ENCODE measurements at regions not wholly inside any gene's neighbourhood (a gene's known extent, or its start where the extent isn't known, plus 50 kb on each side); places are given as distances from the start of the nearest gene placed in this dataset.

GRCh38 chr2:67489396-67489795, 92.3 kb downstream of the ETAA1 start (continued):
- TF ChIP-seq HSF1 (IDR thresholded peaks at IDR 0.05; ENCODE audit: low read depth, low read length): no peak
- TF ChIP-seq NFYA (IDR thresholded peaks at IDR 0.05; ENCODE audit: borderline replicate concordance, low read depth, low read length): no peak
- TF ChIP-seq MYC (IDR thresholded peaks at IDR 0.05; ENCODE audit: insufficient read depth, insufficient read length, insufficient replicate concordance, low read length, severe bottlenecking): no peak

GRCh38 chr2:67498931-67499330, 101.8 kb downstream of the ETAA1 start:
- WGBS (ENCODE audit: insufficient coverage, insufficient replicate concordance, low lambda C conversion rate, missing lambda C conversion rate): 0% methylated on average over 1 of the region's 1 CpG
- Histone ChIP-seq H3K36me3 (ENCODE audit: control insufficient read depth in 2 of 2, insufficient read depth in 2 of 2, low read length in 1 of 2) (no peaks in the 10 kb centered on the region), H3K27ac (ENCODE audit: control insufficient read depth, insufficient read depth) (no peak overlapping the region), H3K9me3 (replicated peaks; ENCODE audit: control insufficient read depth, insufficient read depth, low read length) (no peaks in the 10 kb centered on the region), H4K20me1 (ENCODE audit: control insufficient read depth, insufficient read depth) (no peaks in the 10 kb centered on the region), H3K4me1 (ENCODE audit: control insufficient read depth, insufficient read depth, low read length) (no peaks in the 10 kb centered on the region), H2AFZ (ENCODE audit: control insufficient read depth, low read depth, low read length) (no peak overlapping the region), H3K9ac (ENCODE audit: control insufficient read depth, insufficient read depth, low read length) (no peak overlapping the region), H3K27me3 (replicated peaks in 1 of 2; ENCODE audit: control insufficient read depth in 2 of 2, insufficient read depth in 2 of 2, low read length in 1 of 2) (no peaks in the 10 kb centered on the region; a peak in 2 of 4 replicates), H3K4me2 (ENCODE audit: control insufficient read depth, insufficient read depth) (no peak overlapping the region), H3K79me2 (ENCODE audit: control insufficient read depth, insufficient read depth, low read length) (no peaks in the 10 kb centered on the region), H3K4me3 (no peak overlapping the region)
- TF ChIP-seq ZBTB33 (IDR thresholded peaks at IDR 0.05) (no peak), PAX8 (IDR thresholded peaks at IDR 0.05) (no peak), FOS (IDR thresholded peaks at IDR 0.05; ENCODE audit: borderline replicate concordance, extremely low read depth, insufficient read length) (no peak), SKIL (IDR thresholded peaks at IDR 0.05; ENCODE audit: low read depth, poor library complexity, severe bottlenecking) (no peak), CHD2 (IDR thresholded peaks at IDR 0.05; ENCODE audit: borderline replicate concordance, low read depth, low read length) (no peak)
- DNase-seq (ENCODE audit: low read depth, low spot score) (no peak), ATAC-seq (no peak), FAIRE-seq (no peak)
- ChIA-PET RAD21 (ENCODE audit: unreplicated experiment) (no interaction called here), CTCF (no interaction called here), POLR2A (no interaction called here), SMC1A (ENCODE audit: uncharacterized antibody, unreplicated experiment) (no interaction called here)
- in situ Hi-C loops (cut with MboI) (no loop called here), intact Hi-C loops (cut with micrococcal nuclease; ENCODE audit: unreplicated experiment) (no loop called here)
- BruUV-seq (replicated peaks): no TSS peak

Measured in GM12878 (cell line).